Activated naive CD8-positive, alpha-beta T cell (primary cell): ENCODE measurements at regions not wholly inside any gene's neighbourhood (a gene's known extent, or its start where the extent isn't known, plus 50 kb on each side); places are given as distances from the start of the nearest gene placed in this dataset.
"Not testable (repeated sequence)": the region's sequence is repeated elsewhere in the genome, so short reads cannot be mapped to it uniquely, and the experiment has no call there.

Source experiments
- H3K27ac Mint-ChIP-seq: one replicate; pipeline ENCODE4 v1.8.0; 2021; ENCODE audit warnings: mixed read lengths
- H3K27me3 Mint-ChIP-seq: one replicate; pipeline ENCODE4 v1.8.0; 2021; ENCODE audit warnings: mixed read lengths
- H3K36me3 Mint-ChIP-seq: one replicate; pipeline ENCODE4 v1.8.0; 2021; ENCODE audit warnings: mixed read lengths
- H3K4me1 Mint-ChIP-seq: one replicate; pipeline ENCODE4 v1.8.0; 2021; ENCODE audit warnings: low read depth, mixed read lengths
- H3K4me3 Mint-ChIP-seq: one replicate; pipeline ENCODE4 v1.8.0; 2021; ENCODE audit warnings: mild to moderate bottlenecking, mixed read lengths
- H3K9me3 Mint-ChIP-seq: one replicate; pipeline ENCODE4 v1.8.0; 2021; ENCODE audit warnings: low read depth, mixed read lengths

GRCh38 chr15:38843736-38844590 is 279.3 kb upstream of the RASGRP1 start:
- H3K27ac Mint-ChIP-seq = no peak overlapping the region

GRCh38 chr15:38844736-38845135 is 280.1 kb upstream of the RASGRP1 start:
- peaks cover 7% of the 10 kb centered on the region for H3K27me3 Mint-ChIP-seq
- H3K4me3 Mint-ChIP-seq = no peak overlapping the region
- no peak overlapping the region for H3K27ac Mint-ChIP-seq
- H3K4me1 Mint-ChIP-seq = no peaks in the 10 kb centered on the region
- no peaks in the 10 kb centered on the region for H3K9me3 Mint-ChIP-seq
- no peaks in the 10 kb centered on the region for H3K36me3 Mint-ChIP-seq

More at GRCh38 chr15:38843736-38844590, 279.3 kb upstream of the RASGRP1 start:
- Mint-ChIP-seq H3K36me3 (no peaks in the 10 kb centered on the region), H3K4me1 (no peaks in the 10 kb centered on the region), H3K27me3 (peaks cover 7% of the 10 kb centered on the region), H3K4me3 (no peak overlapping the region), H3K9me3 (no peaks in the 10 kb centered on the region)

- Mint-ChIP-seq H3K4me1 (no peaks in the 10 kb centered on the region), H3K27me3 (peaks cover 4% of the 10 kb centered on the region), H3K9me3 (no peaks in the 10 kb centered on the region), H3K36me3 (no peaks in the 10 kb centered on the region), H3K4me3 (no peak overlapping the region), H3K27ac (no peak overlapping the region)
Observed at GRCh38 chr15:38846346-38846745, 281.7 kb upstream of the RASGRP1 start.

DNA sequence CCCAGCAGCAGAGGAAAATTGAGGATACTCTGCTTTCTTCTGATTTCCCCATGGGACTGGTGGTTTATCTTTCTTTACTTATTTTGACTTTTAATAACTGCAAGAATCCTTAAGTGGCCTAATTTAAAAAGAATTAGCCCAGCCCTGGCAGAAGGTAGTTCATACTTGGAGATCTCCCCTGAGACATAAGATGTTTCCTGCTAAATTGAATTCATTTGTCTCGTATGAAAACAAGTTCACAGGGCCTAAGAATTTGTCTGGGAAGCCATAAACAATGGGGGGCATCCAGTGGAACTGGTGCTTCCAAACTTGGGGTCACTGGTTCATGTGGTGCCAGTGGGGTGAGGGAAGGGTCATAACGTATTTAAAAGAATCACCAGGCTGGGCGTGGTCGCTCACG is 283.1 kb upstream of the RASGRP1 start:
- Mint-ChIP-seq H3K4me1 (no peaks in the 10 kb centered on the region), H3K4me3 (no peak overlapping the region), H3K9me3 (no peaks in the 10 kb centered on the region), H3K36me3 (no peaks in the 10 kb centered on the region), H3K27ac (no peak overlapping the region), H3K27me3 (peaks cover 4% of the 10 kb centered on the region)

- H3K36me3 Mint-ChIP-seq = no peaks in the 10 kb centered on the region
- no peak overlapping the region for H3K4me3 Mint-ChIP-seq
- H3K27me3 Mint-ChIP-seq = peaks cover 3% of the 10 kb centered on the region
- no peaks in the 10 kb centered on the region for H3K4me1 Mint-ChIP-seq
- H3K27ac Mint-ChIP-seq = no peak overlapping the region
- H3K9me3 Mint-ChIP-seq = no peaks in the 10 kb centered on the region
Observed at GRCh38 chr15:38849046-38849445, 284.4 kb upstream of the RASGRP1 start.

DNA sequence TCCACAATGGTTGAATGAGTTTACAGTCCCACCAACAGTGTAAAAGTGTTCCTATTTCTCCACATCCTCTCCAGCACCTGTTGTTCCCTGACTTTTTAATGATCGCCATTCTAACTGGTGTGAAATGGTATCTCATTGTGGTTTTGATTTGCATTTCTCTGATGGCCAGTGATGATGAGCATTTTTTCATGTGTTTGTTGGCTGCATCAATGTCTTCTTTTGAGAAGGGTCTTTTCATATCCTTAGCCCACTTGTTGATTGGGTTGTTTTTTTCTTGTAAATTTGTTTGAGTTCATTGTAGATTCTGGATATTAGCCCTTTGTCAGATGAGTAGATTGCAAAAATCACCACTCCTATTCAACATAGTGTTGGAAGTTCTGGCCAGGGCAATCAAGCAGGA is 287.6 kb upstream of the RASGRP1 start:
- H3K27ac Mint-ChIP-seq, H3K4me1 Mint-ChIP-seq, H3K4me3 Mint-ChIP-seq, H3K36me3 Mint-ChIP-seq, H3K9me3 Mint-ChIP-seq: not testable (repeated sequence)
- H3K27me3 Mint-ChIP-seq = peaks cover 16% of the 10 kb centered on the region

- Mint-ChIP-seq H3K4me3 (no peak overlapping the region), H3K27ac (no peak overlapping the region), H3K9me3 (no peaks in the 10 kb centered on the region), H3K36me3 (no peaks in the 10 kb centered on the region), H3K27me3 (peaks cover 15% of the 10 kb centered on the region), H3K4me1 (no peaks in the 10 kb centered on the region)
Observed at GRCh38 chr15:38853608-38854007, 289.0 kb upstream of the RASGRP1 start.

DNA sequence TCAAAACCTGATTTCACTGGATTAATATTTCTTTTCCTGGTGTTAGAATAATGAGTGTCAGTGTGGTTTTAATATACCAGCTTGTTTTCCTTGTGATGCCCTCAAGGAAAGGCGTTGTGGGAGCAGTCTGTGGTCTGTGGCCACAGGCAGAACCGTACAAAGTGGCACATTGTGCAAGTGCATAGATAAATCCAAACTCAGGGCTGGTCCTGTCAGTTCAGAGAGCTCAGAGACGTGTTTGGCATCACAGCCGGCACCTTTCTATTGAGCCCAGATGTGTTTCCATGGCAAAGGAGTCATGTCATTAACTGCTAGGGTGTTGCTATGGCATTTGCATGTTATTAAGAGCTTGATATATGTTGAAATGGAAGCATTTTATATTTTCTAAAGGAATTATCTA is 289.9 kb upstream of the RASGRP1 start:
- Mint-ChIP-seq H3K4me1 (no peaks in the 10 kb centered on the region), H3K9me3 (no peaks in the 10 kb centered on the region), H3K36me3 (no peaks in the 10 kb centered on the region), H3K4me3 (no peak overlapping the region), H3K27ac (no peak overlapping the region), H3K27me3 (peaks cover 14% of the 10 kb centered on the region)

- H3K27ac Mint-ChIP-seq = no peak overlapping the region
- H3K9me3 Mint-ChIP-seq = no peaks in the 10 kb centered on the region
- H3K36me3 Mint-ChIP-seq = no peaks in the 10 kb centered on the region
- H3K27me3 Mint-ChIP-seq = peaks cover 13% of the 10 kb centered on the region
- no peaks in the 10 kb centered on the region for H3K4me1 Mint-ChIP-seq
- no peak overlapping the region for H3K4me3 Mint-ChIP-seq
Observed at GRCh38 chr15:38857814-38858213, 293.2 kb upstream of the RASGRP1 start.

DNA sequence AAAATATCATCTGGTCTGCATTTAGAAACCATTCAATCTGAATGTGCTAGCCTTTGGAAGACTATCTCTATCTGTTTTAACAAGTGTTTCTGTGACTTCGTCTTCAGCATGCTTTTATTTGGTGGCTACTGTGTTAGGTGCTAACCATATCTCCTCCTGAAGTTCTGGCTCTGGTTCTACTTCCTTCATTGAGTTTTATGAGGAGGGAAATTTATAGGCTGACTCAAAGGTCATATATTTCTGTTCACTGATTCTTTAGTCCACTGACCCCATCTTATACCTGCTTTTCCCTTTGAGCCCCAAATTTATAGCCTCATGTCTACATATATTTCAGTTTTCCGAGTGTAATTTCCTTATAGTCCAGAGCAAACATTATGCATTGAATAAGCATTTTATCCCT is 295.0 kb upstream of the RASGRP1 start:
- H3K27ac Mint-ChIP-seq = no peak overlapping the region
- peaks cover 12% of the 10 kb centered on the region for H3K27me3 Mint-ChIP-seq
- no peak overlapping the region for H3K4me3 Mint-ChIP-seq
- H3K9me3 Mint-ChIP-seq = no peaks in the 10 kb centered on the region
- no peaks in the 10 kb centered on the region for H3K4me1 Mint-ChIP-seq
- no peaks in the 10 kb centered on the region for H3K36me3 Mint-ChIP-seq

GRCh38 chr15:38860253-38860652 is 295.6 kb upstream of the RASGRP1 start:
- no peaks in the 10 kb centered on the region for H3K36me3 Mint-ChIP-seq
- no peak overlapping the region for H3K27ac Mint-ChIP-seq
- no peaks in the 10 kb centered on the region for H3K9me3 Mint-ChIP-seq
- H3K27me3 Mint-ChIP-seq = peaks cover 10% of the 10 kb centered on the region
- no peaks in the 10 kb centered on the region for H3K4me1 Mint-ChIP-seq
- H3K4me3 Mint-ChIP-seq = no peak overlapping the region

DNA sequence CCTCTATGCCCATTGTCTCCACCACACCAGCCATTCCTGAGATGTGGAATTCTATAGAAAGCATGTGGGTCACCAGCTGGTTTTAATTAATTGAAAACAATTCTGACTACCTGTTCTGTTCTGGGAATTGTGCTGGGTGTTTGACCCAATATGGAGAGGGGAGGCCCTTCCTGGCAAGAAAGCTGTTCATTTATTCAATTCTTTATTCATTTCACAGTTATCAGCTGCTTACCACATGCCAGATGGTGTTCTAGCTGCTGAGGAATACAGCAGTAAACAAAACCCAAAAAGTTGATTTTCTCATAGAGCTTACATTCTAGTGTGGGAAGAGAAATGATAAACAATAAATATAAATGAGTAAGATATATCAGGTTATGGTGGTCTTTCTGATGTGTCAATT is 296.1 kb upstream of the RASGRP1 start:
- H3K4me3 Mint-ChIP-seq = no peak overlapping the region
- no peaks in the 10 kb centered on the region for H3K9me3 Mint-ChIP-seq
- H3K36me3 Mint-ChIP-seq = no peaks in the 10 kb centered on the region
- no peaks in the 10 kb centered on the region for H3K4me1 Mint-ChIP-seq
- H3K27me3 Mint-ChIP-seq = peaks cover 6% of the 10 kb centered on the region
- H3K27ac Mint-ChIP-seq = no peak overlapping the region

- H3K4me1 Mint-ChIP-seq = no peaks in the 10 kb centered on the region
- H3K27ac Mint-ChIP-seq = no peak overlapping the region
- H3K27me3 Mint-ChIP-seq = peaks cover 6% of the 10 kb centered on the region
- no peaks in the 10 kb centered on the region for H3K36me3 Mint-ChIP-seq
- no peaks in the 10 kb centered on the region for H3K9me3 Mint-ChIP-seq
- H3K4me3 Mint-ChIP-seq = no peak overlapping the region
Observed at GRCh38 chr15:38861108-38861507, 296.5 kb upstream of the RASGRP1 start.

DNA sequence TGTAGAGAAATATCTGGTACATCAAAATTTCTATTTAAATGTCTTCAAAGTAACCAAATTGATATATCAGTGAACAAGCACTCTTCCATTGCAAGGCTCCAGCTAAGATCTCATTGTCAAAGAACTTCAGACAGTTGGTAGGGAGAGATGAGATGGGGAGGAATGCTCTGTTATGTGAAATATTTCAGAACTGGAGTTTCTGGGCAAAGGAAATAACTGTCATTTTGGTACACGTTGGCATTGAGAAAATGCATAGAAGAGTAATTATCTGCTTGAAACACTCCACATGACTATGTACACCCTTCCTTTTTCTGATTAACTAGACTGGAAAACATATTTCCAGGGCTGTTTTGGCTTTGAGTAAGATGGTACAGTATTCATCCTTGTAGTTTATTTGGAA is 297.5 kb upstream of the RASGRP1 start:
- no peak overlapping the region for H3K27ac Mint-ChIP-seq
- no peaks in the 10 kb centered on the region for H3K9me3 Mint-ChIP-seq
- no peaks in the 10 kb centered on the region for H3K36me3 Mint-ChIP-seq
- no peaks in the 10 kb centered on the region for H3K4me1 Mint-ChIP-seq
- H3K4me3 Mint-ChIP-seq = no peak overlapping the region
- peaks cover 5% of the 10 kb centered on the region for H3K27me3 Mint-ChIP-seq

- H3K9me3 Mint-ChIP-seq = no peaks in the 10 kb centered on the region
- H3K4me3 Mint-ChIP-seq = no peak overlapping the region
- peaks cover 5% of the 10 kb centered on the region for H3K27me3 Mint-ChIP-seq
- H3K27ac Mint-ChIP-seq = no peak overlapping the region
- no peaks in the 10 kb centered on the region for H3K4me1 Mint-ChIP-seq
- H3K36me3 Mint-ChIP-seq = no peaks in the 10 kb centered on the region
Observed at GRCh38 chr15:38863381-38863780, 298.8 kb upstream of the RASGRP1 start.

DNA sequence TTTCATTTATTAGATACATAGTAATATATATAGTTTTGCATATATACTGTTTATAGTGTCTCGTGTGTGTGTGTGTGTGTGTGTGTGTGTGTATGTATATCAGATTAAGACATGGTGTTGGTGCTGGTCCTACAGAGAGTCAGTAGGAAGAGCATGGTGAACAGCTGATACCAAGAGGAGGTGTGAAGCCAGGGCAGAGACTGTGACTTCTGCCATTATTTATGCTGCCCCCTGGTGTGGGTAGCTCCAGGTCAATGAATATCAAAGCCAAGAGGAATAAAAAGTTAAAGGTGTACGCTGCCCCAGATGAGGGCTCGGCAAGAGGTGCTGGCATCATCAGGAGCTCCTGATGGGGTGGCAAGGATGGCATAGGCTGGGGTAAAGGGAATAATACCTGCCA is 299.5 kb upstream of the RASGRP1 start:
- H3K27ac Mint-ChIP-seq = no peak overlapping the region
- H3K9me3 Mint-ChIP-seq = no peaks in the 10 kb centered on the region
- no peaks in the 10 kb centered on the region for H3K4me1 Mint-ChIP-seq
- no peak overlapping the region for H3K4me3 Mint-ChIP-seq
- H3K27me3 Mint-ChIP-seq = peaks cover 5% of the 10 kb centered on the region
- no peaks in the 10 kb centered on the region for H3K36me3 Mint-ChIP-seq
